ENCODE measurements at regions not wholly inside any gene's neighbourhood (a gene's known extent, or its start where the extent isn't known, plus 50 kb on each side); places are given as distances from the start of the nearest gene placed in this dataset.

DNA sequence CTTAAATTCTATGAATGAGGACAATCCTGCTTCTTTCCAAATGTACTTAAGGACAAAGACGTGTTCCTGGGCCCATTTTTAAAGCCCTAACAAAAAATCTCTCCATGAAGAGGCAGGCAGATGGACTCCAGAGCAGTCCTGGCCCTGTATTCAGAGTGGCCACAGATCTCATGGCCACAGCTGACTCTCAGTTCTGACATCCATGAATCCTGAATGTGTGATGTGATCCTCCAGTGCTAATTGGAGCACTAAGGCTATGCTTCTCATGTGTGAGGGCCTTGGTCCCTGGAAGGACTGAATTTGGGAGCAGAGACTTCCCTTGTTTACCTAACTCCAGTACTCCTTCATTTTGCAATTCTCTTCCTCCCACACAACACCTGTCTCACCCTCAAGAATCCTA lies 373.0 kb downstream of the AGTPBP1 start:
- TF ChIP-seq EZH2 (IDR thresholded peaks at IDR 0.05; ENCODE audit: borderline replicate concordance, low read depth, low read length, poor library complexity, severe bottlenecking), result no peak
- TF ChIP-seq, protein P1, sequence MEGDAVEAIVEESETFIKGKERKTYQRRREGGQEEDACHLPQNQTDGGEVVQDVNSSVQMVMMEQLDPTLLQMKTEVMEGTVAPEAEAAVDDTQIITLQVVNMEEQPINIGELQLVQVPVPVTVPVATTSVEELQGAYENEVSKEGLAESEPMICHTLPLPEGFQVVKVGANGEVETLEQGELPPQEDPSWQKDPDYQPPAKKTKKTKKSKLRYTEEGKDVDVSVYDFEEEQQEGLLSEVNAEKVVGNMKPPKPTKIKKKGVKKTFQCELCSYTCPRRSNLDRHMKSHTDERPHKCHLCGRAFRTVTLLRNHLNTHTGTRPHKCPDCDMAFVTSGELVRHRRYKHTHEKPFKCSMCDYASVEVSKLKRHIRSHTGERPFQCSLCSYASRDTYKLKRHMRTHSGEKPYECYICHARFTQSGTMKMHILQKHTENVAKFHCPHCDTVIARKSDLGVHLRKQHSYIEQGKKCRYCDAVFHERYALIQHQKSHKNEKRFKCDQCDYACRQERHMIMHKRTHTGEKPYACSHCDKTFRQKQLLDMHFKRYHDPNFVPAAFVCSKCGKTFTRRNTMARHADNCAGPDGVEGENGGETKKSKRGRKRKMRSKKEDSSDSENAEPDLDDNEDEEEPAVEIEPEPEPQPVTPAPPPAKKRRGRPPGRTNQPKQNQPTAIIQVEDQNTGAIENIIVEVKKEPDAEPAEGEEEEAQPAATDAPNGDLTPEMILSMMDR (conservative IDR thresholded peaks at IDR 0.05; ENCODE audit: low read depth, low read length), result no peak
- H3K4me3 ChIP-seq (ENCODE audit: low read depth, low read length, poor library complexity, severe bottlenecking), result no peak overlapping the region
- H3K36me3 ChIP-seq (ENCODE audit: insufficient read depth, low read length, poor library complexity, severe bottlenecking), result no peaks in the 10 kb centered on the region
- no peaks in the 10 kb centered on the region for H3K9me3 ChIP-seq (ENCODE audit: low read depth, low read length, poor library complexity, severe bottlenecking)
- no peak for DNase-seq (ENCODE audit: low spot score)
- no peak overlapping the region for H3K27ac ChIP-seq (ENCODE audit: low read depth, low read length, poor library complexity, severe bottlenecking)
- no TSS peak for BruUV-seq (replicated peaks)
- intact Hi-C loops (cut with micrococcal nuclease; ENCODE audit: unreplicated experiment), result no loop called here
- POLR2A ChIA-PET (ENCODE audit: low non-redundant PET), result no interaction called here
- no peaks in the 10 kb centered on the region for H3K27me3 ChIP-seq (replicated peaks; ENCODE audit: insufficient read depth, low read depth, low read length, poor library complexity)
- no peaks in the 10 kb centered on the region for H3K4me1 ChIP-seq (ENCODE audit: insufficient read depth, low read length, poor library complexity, severe bottlenecking)
- CTCF ChIA-PET, result no interaction called here

DNA sequence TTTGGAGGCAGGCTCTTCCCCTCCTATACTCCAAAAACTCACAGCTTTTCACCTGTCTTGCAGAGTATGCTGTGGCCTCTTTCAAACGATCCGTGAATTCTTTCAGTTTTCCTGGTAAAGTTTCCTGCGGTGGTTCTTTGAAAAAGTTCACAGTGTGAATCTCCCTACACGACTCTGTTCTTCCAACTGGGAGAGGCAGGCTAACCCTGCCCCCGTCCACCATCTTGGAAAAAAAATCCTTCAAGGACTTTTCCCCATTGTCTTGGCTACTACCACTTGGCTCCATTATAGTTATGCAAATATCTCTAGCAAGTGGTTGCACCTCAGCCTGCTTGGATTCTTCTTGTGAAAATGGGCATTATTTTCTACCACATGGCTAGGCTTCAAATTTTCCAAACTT lies 382.6 kb downstream of the AGTPBP1 start:
- POLR2A ChIA-PET (ENCODE audit: low non-redundant PET), result no interaction called here
- intact Hi-C loops (cut with micrococcal nuclease; ENCODE audit: unreplicated experiment), result no loop called here

DNA sequence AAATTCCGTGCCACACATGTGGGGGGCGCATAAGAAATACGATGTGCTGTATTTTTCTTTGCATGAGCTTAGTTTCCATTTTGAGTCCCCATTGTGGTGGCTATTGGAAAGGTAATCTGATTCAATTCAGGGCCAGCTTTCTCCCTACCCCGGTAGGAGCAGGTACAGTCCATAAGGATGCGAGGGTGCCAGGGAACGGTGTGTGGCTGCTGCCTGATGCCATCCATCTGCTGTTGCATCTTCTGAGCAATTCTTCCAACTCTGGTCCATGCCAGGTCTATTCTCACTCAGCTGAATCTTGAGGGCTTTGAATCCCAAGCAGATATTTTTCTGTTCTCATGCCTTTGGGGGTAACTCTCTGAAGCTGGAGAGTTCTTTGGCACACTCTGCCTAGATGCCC lies 392.7 kb downstream of the AGTPBP1 start:
- no peak for DNase-seq (ENCODE audit: low spot score)
- Histone ChIP-seq H3K27ac (ENCODE audit: low read depth, low read length, poor library complexity, severe bottlenecking) (no peak overlapping the region), H3K27me3 (replicated peaks; ENCODE audit: insufficient read depth, low read depth, low read length, poor library complexity) (peaks cover 17% of the 10 kb centered on the region), H3K4me3 (ENCODE audit: low read depth, low read length, poor library complexity, severe bottlenecking) (no peak overlapping the region), H3K4me1 (ENCODE audit: insufficient read depth, low read length, poor library complexity, severe bottlenecking) (no peaks in the 10 kb centered on the region), H3K36me3 (ENCODE audit: insufficient read depth, low read length, poor library complexity, severe bottlenecking) (no peaks in the 10 kb centered on the region), H3K9me3 (ENCODE audit: low read depth, low read length, poor library complexity, severe bottlenecking) (no peaks in the 10 kb centered on the region)
- ChIA-PET POLR2A (ENCODE audit: low non-redundant PET) (no interaction called here), CTCF (no interaction called here)
- intact Hi-C loops (cut with micrococcal nuclease; ENCODE audit: unreplicated experiment), result no loop called here
- BruUV-seq (replicated peaks), result no TSS peak
- TF ChIP-seq EZH2 (IDR thresholded peaks at IDR 0.05; ENCODE audit: borderline replicate concordance, low read depth, low read length, poor library complexity, severe bottlenecking), result no peak
- TF ChIP-seq, protein P1 (conservative IDR thresholded peaks at IDR 0.05; ENCODE audit: low read depth, low read length), result no peak

More for the DNA sequence above, 382.6 kb downstream of the AGTPBP1 start:
- Histone ChIP-seq H3K27me3 (replicated peaks; ENCODE audit: insufficient read depth, low read depth, low read length, poor library complexity) (peaks cover 18% of the 10 kb centered on the region), H3K4me3 (ENCODE audit: low read depth, low read length, poor library complexity, severe bottlenecking) (no peak overlapping the region), H3K4me1 (ENCODE audit: insufficient read depth, low read length, poor library complexity, severe bottlenecking) (no peaks in the 10 kb centered on the region), H3K27ac (ENCODE audit: low read depth, low read length, poor library complexity, severe bottlenecking) (no peak overlapping the region), H3K36me3 (ENCODE audit: insufficient read depth, low read length, poor library complexity, severe bottlenecking) (no peaks in the 10 kb centered on the region), H3K9me3 (ENCODE audit: low read depth, low read length, poor library complexity, severe bottlenecking) (no peaks in the 10 kb centered on the region)
- CTCF ChIA-PET, result no interaction called here
- TF ChIP-seq, protein P1 (conservative IDR thresholded peaks at IDR 0.05; ENCODE audit: low read depth, low read length), result no peak
- no peak for TF ChIP-seq EZH2 (IDR thresholded peaks at IDR 0.05; ENCODE audit: borderline replicate concordance, low read depth, low read length, poor library complexity, severe bottlenecking)
- DNase-seq (ENCODE audit: low spot score), result no peak
- no TSS peak for BruUV-seq (replicated peaks)
